ENCODE measurements at regions not wholly inside any gene's neighbourhood (a gene's known extent, or its start where the extent isn't known, plus 50 kb on each side); places are given as distances from the start of the nearest gene placed in this dataset.

GRCh38 chr15:96515371-96515770 is 184.9 kb downstream of the NR2F2 start:
- no peak for TF ChIP-seq CTCF (IDR thresholded peaks at IDR 0.05)
- no peak for TF ChIP-seq POLR2A (IDR thresholded peaks at IDR 0.05)

Data from heart left ventricle (tissue), 13 donors.